GM18868 (cell line): ENCODE measurements at regions not wholly inside any gene's neighbourhood (a gene's known extent, or its start where the extent isn't known, plus 50 kb on each side); places are given as distances from the start of the nearest gene placed in this dataset.
"Not testable (repeated sequence)": the region's sequence is repeated elsewhere in the genome, so short reads cannot be mapped to it uniquely, and the experiment has no call there.

ENCODE experiments used
- ATAC-seq: cut with Tn5 transposase; IDR thresholded peaks from one replicate; pipeline ENCODE4 v1.9.1; 2021; ENCODE audit warnings: mild to moderate bottlenecking, moderate library complexity; ENCODE audit not compliant: unreplicated experiment

DNA sequence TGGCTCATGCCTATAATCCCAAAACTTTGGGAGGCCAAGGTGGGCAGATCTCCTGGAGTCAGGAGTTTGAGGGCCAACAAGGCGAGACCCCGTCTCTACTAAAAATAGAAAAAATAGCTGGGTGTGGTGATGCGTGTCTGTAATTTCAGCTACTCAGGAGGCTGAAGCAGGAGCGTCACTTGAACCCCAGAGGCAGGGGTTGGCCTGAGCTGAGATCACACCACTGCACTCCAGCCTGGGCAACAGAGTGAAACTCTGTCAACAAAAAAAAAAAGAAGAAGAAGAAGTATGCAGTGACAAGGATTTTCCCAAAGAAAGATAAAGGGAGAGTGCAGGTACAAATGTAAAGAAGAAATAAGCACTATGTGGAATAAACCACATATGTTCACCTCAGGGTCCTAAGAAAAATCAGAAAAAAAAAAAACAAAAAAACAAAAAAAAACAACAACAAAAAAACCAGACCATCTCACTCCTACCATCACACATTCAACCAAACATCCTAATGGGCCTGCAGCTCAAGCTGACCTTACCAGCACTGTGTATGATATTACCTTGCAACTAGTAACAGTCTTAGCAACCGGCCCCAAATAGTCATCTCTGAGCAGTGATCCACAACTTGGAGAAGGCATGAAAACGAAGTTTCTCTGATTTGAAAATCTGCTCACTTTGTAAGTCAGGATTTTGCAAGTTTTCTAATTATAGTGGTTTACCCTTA is 296.7 kb upstream of the PROK2 start:
- no peak for ATAC-seq

- no peak for ATAC-seq
Observed at GRCh38 chr3:72080800-72081199, 295.9 kb upstream of the PROK2 start.

DNA sequence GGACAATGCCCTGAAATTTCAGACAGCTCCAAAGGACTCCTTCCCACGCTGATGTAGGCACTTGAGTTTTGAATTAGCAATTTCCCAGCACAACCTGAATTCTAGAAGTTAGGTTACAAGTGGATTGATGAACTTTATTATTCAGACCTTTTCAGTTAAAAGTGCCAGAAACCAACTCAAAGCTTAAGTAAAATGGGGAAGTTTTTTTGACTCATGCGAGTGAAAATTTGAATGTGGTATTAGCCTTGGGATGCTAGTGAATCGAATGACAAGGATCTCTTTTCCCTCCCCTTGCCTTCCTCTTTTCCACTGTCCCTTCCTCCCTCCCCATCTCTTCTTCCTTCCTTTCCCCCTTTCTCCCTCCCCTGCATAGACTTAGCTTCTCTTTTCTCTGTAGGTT is 295.1 kb upstream of the PROK2 start:
- ATAC-seq, result no peak

- no peak for ATAC-seq
Observed at GRCh38 chr3:72079369-72079872, 294.5 kb upstream of the PROK2 start.

DNA sequence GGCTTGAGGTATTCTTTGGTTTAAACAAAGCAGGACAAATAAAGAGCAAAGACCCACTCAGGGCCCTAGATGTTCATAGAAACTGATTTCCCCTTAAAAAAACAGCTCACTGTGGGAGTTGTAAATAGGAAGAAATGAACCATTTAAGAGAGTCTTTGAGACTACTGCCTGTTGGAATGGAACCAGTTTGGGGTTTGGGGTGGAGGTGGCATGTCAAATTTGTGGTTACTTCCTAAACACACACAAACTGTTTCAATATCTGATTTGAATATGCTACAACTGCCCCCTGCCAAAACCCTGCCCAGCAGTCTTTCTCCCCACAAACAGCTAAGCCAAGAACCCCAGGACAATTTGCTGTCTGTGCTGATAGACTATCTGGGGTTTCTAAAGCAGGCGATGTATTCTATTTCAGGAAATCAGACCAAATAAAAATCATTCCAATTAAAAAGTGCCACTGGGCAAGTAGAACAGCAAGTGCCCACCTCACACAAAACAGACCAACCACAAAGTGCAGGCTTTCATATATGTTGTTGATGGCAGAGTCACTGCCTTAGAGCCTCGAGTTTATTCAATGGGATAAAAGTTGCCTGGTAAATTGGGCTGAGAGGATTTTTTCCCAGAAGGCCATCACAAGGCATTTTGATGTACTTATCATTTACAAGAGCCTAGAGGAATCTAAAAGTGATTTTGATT is 293.9 kb upstream of the PROK2 start:
- ATAC-seq, result peak; percentile 19

DNA sequence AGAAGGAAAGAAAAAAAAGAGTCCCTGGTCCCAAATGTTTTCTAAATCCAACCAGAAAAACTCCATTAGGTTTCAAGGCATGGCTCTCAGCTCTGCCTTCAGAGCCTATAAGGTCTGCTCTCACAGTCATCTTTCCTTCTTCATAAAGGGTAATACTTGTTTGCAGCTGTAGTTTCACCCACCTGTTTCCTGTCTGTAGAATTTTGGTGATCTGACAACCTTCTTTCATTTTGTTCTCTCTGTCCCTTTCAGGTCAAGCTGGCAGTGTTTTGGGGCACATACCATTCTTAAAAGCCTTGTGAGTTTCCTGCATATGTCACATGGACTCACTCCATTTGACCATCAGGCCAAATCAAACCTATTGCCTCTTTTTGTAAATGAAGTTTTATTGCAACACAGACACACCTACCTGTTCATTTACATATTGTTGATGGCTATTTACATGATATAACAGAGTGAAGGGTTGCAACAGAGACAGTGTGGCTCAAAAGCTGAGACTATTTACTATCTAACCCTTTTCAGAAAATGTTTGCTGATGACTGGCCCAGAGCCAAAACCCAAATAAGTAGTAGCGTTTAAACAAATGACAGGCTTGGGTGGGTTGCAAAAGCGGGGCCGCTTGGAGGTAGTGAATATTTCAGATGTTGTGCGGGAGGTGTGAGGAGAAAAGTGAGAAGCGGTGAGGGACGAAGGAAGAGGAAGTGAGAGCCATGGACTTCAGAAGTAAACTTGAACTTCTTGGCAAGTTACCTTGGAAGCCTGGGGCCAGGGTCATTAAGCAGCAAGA is 292.7 kb upstream of the PROK2 start:
- ATAC-seq, result peak; percentile 31

DNA sequence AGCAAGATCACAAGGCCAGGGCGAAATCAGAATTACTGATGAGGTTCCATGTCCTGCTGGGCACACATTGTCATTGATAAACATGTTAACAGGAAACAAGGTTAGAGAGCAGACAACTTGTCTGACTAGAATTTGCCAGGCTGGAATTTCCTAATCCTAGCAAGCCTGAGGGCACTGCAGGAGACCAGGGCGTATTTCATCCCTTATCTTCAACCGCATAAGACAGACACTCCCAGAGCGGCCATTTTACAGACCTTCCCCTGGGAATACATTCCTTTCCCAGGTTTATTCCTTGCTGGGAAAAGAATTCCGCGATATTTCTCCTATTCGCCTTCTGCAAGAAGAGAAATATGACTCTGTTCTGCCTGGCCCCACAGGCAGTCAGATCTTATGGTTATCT is 290.9 kb upstream of the PROK2 start:
- ATAC-seq, result not testable (repeated sequence)

DNA sequence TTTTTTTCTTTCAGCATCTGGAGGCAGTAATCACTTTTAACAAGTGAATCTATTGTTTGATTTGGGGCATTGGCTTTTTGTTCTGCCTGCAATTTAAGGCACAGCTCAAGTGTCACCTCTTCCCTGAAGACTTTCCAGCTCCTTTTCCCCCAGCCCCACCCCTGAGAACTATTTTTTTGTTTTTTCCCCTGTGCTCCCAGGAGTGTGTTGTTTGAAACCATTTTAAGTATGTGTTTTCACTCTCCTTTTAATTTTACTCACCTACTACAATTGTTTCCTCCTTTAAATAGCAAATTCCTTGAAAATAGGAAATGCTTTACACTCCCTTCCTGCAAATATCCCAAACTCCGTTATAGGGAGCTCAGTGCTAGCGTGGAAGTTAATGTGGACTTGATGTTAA is 286.7 kb upstream of the PROK2 start:
- no peak for ATAC-seq

DNA sequence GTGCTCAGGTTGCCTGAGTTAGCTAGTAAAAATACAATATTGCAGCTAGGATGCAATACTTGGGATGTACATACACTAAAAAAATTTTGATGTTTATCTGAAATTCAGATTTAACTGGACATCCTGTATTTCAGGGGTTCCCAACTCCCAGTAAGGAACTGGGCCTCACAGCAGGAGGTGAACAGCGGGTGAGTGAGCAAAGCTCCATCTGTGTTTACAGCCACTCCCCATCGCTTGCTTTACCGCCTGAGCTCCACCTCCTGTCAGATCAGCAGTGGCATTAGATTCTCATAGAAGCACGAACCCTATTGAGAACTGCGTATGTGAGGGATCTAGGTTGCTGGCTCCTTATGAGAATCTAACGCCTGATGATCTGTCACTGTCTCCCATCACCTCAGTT is 285.1 kb upstream of the PROK2 start:
- ATAC-seq, result no peak

DNA sequence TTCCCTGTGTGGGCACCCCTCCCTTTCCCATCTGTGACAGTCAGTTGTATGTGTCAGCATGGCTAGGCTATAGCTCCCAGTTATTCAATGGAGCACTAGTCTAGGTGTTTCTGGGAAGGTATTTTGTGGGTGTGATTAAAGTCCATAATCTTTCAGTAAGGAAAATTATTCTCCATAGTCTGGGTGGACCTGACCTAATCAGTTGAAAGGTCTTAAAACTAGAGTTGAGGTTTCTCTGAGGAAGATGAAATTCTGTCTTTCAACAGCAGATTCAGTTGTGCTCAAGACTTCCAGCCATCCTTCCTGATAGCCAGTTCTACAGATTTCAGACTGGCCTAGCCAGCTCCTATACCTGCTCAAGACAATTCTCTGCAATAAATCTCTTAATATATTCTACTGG is 284.6 kb upstream of the PROK2 start:
- ATAC-seq, result no peak

- no peak for ATAC-seq
Observed at GRCh38 chr3:72068621-72069020, 283.7 kb upstream of the PROK2 start.

GRCh38 chr3:72067721-72068120 is 282.8 kb upstream of the PROK2 start:
- no peak for ATAC-seq

DNA sequence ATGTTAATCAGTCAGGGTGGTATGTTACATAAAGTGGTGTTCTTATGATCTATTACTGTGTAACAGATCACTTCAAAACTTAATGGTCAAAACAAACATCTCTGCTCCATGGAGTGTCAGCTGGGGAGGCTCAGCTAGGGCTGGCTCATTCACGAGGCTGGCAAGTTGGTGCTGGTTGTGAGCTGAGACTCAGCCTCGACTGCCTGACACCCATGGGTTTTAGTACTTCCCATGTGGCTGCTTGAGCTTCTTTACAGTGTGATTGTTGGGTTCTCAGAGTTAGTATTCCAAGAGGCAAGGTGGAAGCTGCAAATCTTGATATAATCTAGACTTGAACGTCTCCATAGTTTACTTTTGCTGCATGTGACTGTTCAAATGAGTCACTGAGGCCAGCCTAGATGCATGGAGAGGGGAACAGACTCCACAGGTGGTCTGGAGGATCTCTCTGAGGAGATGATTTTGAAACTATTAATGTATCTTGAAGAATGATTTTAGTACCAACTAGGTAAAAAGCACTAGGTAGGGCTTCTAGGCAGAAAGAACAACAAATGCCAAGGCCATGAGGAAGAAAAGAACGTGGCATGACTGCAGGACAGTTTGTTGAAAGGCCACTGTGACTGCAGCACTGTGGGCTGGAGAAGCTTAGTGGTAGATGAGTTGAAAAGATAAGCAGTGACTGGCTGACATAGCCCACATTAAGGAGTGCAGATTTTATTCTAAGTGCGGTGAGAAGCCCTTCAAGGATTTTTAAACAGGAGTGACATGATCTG is 281.1 kb upstream of the PROK2 start:
- no peak for ATAC-seq

GRCh38 chr3:72065236-72065635 is 280.3 kb upstream of the PROK2 start:
- no peak for ATAC-seq

- not testable (repeated sequence) for ATAC-seq
Observed at GRCh38 chr3:72064727-72065126, 279.8 kb upstream of the PROK2 start.

- ATAC-seq, result no peak
Observed at GRCh38 chr3:72062017-72062416, 277.1 kb upstream of the PROK2 start.

- ATAC-seq, result no peak
Observed at GRCh38 chr3:72060447-72061034, 275.6 kb upstream of the PROK2 start.

- no peak for ATAC-seq
Observed at GRCh38 chr3:72058493-72059081, 273.6 kb upstream of the PROK2 start.

DNA sequence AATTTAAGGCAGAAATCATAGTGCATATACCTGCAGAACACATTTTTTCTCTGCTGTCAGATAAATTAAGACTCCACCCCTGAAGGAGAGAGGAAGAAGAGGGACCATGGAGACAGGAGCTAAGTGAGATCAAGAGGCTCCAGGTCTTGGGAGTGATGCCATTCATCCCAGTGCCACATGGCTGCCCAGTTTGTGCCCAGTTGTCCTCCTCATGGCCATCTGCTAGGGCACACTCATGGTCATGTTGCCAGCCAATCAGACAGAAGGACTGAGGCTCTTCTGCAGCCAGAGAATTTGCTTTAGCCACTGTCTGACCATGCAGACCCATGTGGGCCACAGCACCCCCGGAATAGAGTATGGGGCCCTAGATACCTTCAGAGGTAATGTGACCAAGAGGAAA is 270.5 kb upstream of the PROK2 start:
- no peak for ATAC-seq

DNA sequence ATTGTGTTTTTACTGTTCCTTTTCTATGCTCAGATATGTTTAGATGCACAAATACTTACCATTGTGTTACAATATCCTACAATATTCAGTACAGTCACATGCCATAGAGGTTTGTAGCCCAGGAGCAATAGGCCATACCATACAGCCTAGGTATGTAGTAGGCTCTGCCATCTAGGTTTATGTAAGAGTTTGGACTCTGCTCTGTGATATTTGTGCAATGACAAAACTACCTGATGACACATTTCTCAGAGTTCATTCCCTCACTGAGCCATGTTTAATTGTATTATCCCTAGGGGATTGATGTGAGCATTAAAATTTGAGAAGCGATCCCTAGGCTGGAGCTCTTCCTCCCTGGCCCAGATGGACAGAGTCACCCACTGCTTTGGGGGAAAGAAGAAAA is 270.0 kb upstream of the PROK2 start:
- ATAC-seq, result no peak
